GM18517 (cell line): ENCODE measurements at regions not wholly inside any gene's neighbourhood (a gene's known extent, or its start where the extent isn't known, plus 50 kb on each side); places are given as distances from the start of the nearest gene placed in this dataset.
"Not testable (repeated sequence)": the region's sequence is repeated elsewhere in the genome, so short reads cannot be mapped to it uniquely, and the experiment has no call there.

Experiments used
- ATAC-seq: cut with Tn5 transposase; IDR thresholded peaks from one replicate; pipeline ENCODE4 v1.9.1; 2021; ENCODE audit warnings: mild to moderate bottlenecking, moderate library complexity; ENCODE audit not compliant: unreplicated experiment

- no peak for ATAC-seq
These were observed 164.2 kb upstream of the PTBP2 start for GRCh38 chr1:96557336-96557735.

- ATAC-seq: no peak
These were observed 162.9 kb upstream of the PTBP2 start for GRCh38 chr1:96558635-96559034.

- ATAC-seq: no peak
These were observed 162.4 kb upstream of the PTBP2 start for GRCh38 chr1:96559181-96559580.

GRCh38 chr1:96559707-96560596, 161.6 kb upstream of the PTBP2 start:
- ATAC-seq: no peak

- no peak for ATAC-seq
These were observed 159.5 kb upstream of the PTBP2 start for GRCh38 chr1:96562094-96562493.

GRCh38 chr1:96564401-96564800, 157.2 kb upstream of the PTBP2 start:
- ATAC-seq: not testable (repeated sequence)

GRCh38 chr1:96565546-96565945, 156.0 kb upstream of the PTBP2 start:
- ATAC-seq: no peak

- no peak for ATAC-seq
These were observed 152.9 kb upstream of the PTBP2 start for GRCh38 chr1:96568639-96569038.

- ATAC-seq: no peak
These were observed 152.3 kb upstream of the PTBP2 start for GRCh38 chr1:96569288-96569687.

- ATAC-seq: no peak
These were observed 141.9 kb upstream of the PTBP2 start for GRCh38 chr1:96579636-96580035.

- no peak for ATAC-seq
These were observed 140.7 kb upstream of the PTBP2 start for GRCh38 chr1:96580920-96581319.

- no peak for ATAC-seq
These were observed 139.8 kb upstream of the PTBP2 start for GRCh38 chr1:96581772-96582171.

GRCh38 chr1:96583903-96584302, 137.7 kb upstream of the PTBP2 start:
- no peak for ATAC-seq

GRCh38 chr1:96587222-96587621, 134.4 kb upstream of the PTBP2 start:
- no peak for ATAC-seq

- ATAC-seq: no peak
These were observed 133.1 kb upstream of the PTBP2 start for GRCh38 chr1:96588416-96588995.

GRCh38 chr1:96595530-96595929, 126.1 kb upstream of the PTBP2 start:
- ATAC-seq: not testable (repeated sequence)

- peak; percentile 83 for ATAC-seq
These were observed 125.2 kb upstream of the PTBP2 start for GRCh38 chr1:96596226-96596922.

GRCh38 chr1:96597218-96597617, 124.4 kb upstream of the PTBP2 start:
- ATAC-seq: no peak

GRCh38 chr1:96598416-96599168, 123.0 kb upstream of the PTBP2 start:
- ATAC-seq: no peak

GRCh38 chr1:96604620-96605019, 117.0 kb upstream of the PTBP2 start:
- ATAC-seq: not testable (repeated sequence)

- ATAC-seq: not testable (repeated sequence)
These were observed 104.2 kb upstream of the PTBP2 start for GRCh38 chr1:96617375-96617774.
